GM12878 (cell line): ENCODE measurements at regions not wholly inside any gene's neighbourhood (a gene's known extent, or its start where the extent isn't known, plus 50 kb on each side); places are given as distances from the start of the nearest gene placed in this dataset.

Experiments
- ATAC-seq: fragments of 200-7000 bp; cut with Tn5 transposase; 3 replicates; pipeline ENCODE4 v1.9.1; 2020; ENCODE audit warnings: mild to moderate bottlenecking, moderate library complexity
- BruUV-seq: library from RNA; stranded (reverse); fragments of 400-500 nt; replicated peaks from 2 replicates; lab custom pipeline; 2021; lab: Mats Ljungman, UMichigan
- CTCF ChIA-PET: fragments of 300-600 bp; sonication (Branson Sonifier 250); formaldehyde crosslinking; extraction: SDS; loops from one replicate; lab custom pipeline; 2021; ENCODE audit warnings: inconsistent platforms; lab: Yijun Ruan, JAX
- POLR2A ChIA-PET: fragments of 350-600 bp; formaldehyde crosslinking; extraction: SDS; loops from one replicate; lab custom pipeline; 2021; ENCODE audit warnings: inconsistent platforms; lab: Charles Lee
- RAD21 ChIA-PET: fragments of 300-600 bp; sonication (Branson Sonifier 250); formaldehyde crosslinking; loops from one replicate; lab custom pipeline; 2023; ENCODE audit warnings: antibody characterized with exemption; ENCODE audit not compliant: unreplicated experiment; lab: Charles Lee
- SMC1A ChIA-PET: fragments of 300-600 bp; sonication (Branson Sonifier 250); formaldehyde crosslinking; loops from one replicate; lab custom pipeline; 2023; ENCODE audit not compliant: unreplicated experiment, uncharacterized antibody; lab: Charles Lee
- DNase-seq: peaks from one replicate; pipeline ENCODE4 v3.0.0-alpha.2; 2011; ENCODE audit warnings: low read depth, low spot score
- FAIRE-seq: peaks from 3 replicates; lab custom pipeline; 2011; peaks lifted over from hg19 to GRCh38; lab: Jason Lieb, UNC
- H2AFZ ChIP-seq: 2 replicates; pipeline ENCODE4 v1.6.0; 2011; ENCODE audit warnings: low read depth, low read length, control low read depth; ENCODE audit not compliant: control insufficient read depth
- H3K27ac ChIP-seq: 2 replicates; pipeline ENCODE4 v1.5.1; 2011; ENCODE audit warnings: control low read depth; ENCODE audit not compliant: control insufficient read depth, insufficient read depth
- H3K27me3 ChIP-seq, 2 experiments: replicated peaks in 1 of 2; 2 replicates each; pipeline versions ENCODE4 v1.6.0 to v1.6.1; 2011; ENCODE audit warnings: low read length in 1 of 2; ENCODE audit not compliant: control insufficient read depth in 2 of 2, insufficient read depth in 2 of 2
- H3K36me3 ChIP-seq, 2 experiments: 2 replicates each; pipeline ENCODE4 v1.5.1; 2011; ENCODE audit warnings: low read length in 1 of 2; ENCODE audit not compliant: control insufficient read depth in 2 of 2, insufficient read depth in 2 of 2
- H3K4me1 ChIP-seq: 2 replicates; pipeline ENCODE4 v1.6.1; 2011; ENCODE audit warnings: mild to moderate bottlenecking, low read length, moderate library complexity, mixed read lengths; ENCODE audit not compliant: control insufficient read depth, insufficient read depth
- H3K4me2 ChIP-seq: 2 replicates; pipeline ENCODE4 v1.6.0; 2011; ENCODE audit warnings: control low read depth; ENCODE audit not compliant: control insufficient read depth, insufficient read depth
- H3K4me3 ChIP-seq: fragments of 200-600 bp; sonication (generic); 2 replicates; pipeline ENCODE4 v1.5.1; 2016
- H3K79me2 ChIP-seq: 2 replicates; pipeline ENCODE4 v1.6.0; 2011; ENCODE audit warnings: low read length; ENCODE audit not compliant: control insufficient read depth, insufficient read depth
- H3K9ac ChIP-seq: 2 replicates; pipeline ENCODE4 v1.8.0; 2011; ENCODE audit warnings: low read length, control low read depth, mixed read lengths; ENCODE audit not compliant: control insufficient read depth, insufficient read depth
- H3K9me3 ChIP-seq: replicated peaks from 3 replicates; pipeline ENCODE4 v1.5.1; 2011; ENCODE audit warnings: mild to moderate bottlenecking, low read length; ENCODE audit not compliant: control insufficient read depth, insufficient read depth
- H4K20me1 ChIP-seq: 2 replicates; pipeline ENCODE4 v1.6.0; 2011; ENCODE audit not compliant: control insufficient read depth, insufficient read depth
- BCL11A ChIP-seq: IDR thresholded peaks from 2 replicates; pipeline ENCODE4 v1.6.1; 2011; ENCODE audit warnings: low read depth, low read length
- BRCA1 ChIP-seq: IDR thresholded peaks from 2 replicates; pipeline ENCODE4 v1.6.1; 2011; ENCODE audit warnings: low read depth, low read length, improper control_type of control experiment
- CHD1 ChIP-seq: IDR thresholded peaks from 2 replicates; pipeline ENCODE4 v1.6.1; 2012; ENCODE audit warnings: low read depth, low read length, improper control_type of control experiment
- CUX1 ChIP-seq: IDR thresholded peaks from 2 replicates; pipeline ENCODE4 v1.6.1; 2012; ENCODE audit warnings: improper control_type of control experiment, low read depth, low read length; ENCODE audit not compliant: insufficient replicate concordance
- IRF4 ChIP-seq: IDR thresholded peaks from 2 replicates; pipeline ENCODE4 v1.6.1; 2011; ENCODE audit warnings: low read depth, low read length
- JUNB ChIP-seq: IDR thresholded peaks from 2 replicates; pipeline ENCODE4 v1.6.1; 2016; ENCODE audit warnings: antibody characterized with exemption, mild to moderate bottlenecking
- NFYA ChIP-seq: IDR thresholded peaks from 2 replicates; pipeline ENCODE4 v1.6.1; 2011; ENCODE audit warnings: low read depth, mild to moderate bottlenecking, low read length, improper control_type of control experiment, borderline replicate concordance
- NFYB ChIP-seq: IDR thresholded peaks from 2 replicates; pipeline ENCODE4 v1.6.1; 2011; ENCODE audit warnings: low read depth, mild to moderate bottlenecking, low read length, improper control_type of control experiment, moderate library complexity; ENCODE audit not compliant: insufficient read depth
- RAD21 ChIP-seq: IDR thresholded peaks from 2 replicates; pipeline ENCODE4 v1.6.1; 2011; ENCODE audit warnings: mild to moderate bottlenecking, low read depth, low read length, moderate library complexity; ENCODE audit not compliant: insufficient read depth
- SIX5 ChIP-seq: IDR thresholded peaks from 2 replicates; pipeline ENCODE4 v1.6.1; 2011; ENCODE audit warnings: mild to moderate bottlenecking, low read depth, low read length, moderate library complexity; ENCODE audit not compliant: severe bottlenecking
- TCF3 ChIP-seq: IDR thresholded peaks from 2 replicates; pipeline ENCODE4 v1.6.1; 2012; ENCODE audit warnings: low read depth, mild to moderate bottlenecking, low read length, borderline replicate concordance; ENCODE audit not compliant: insufficient read depth
- ZNF24 ChIP-seq: fragments of 450-650 bp; IDR thresholded peaks from 2 replicates; pipeline ENCODE4 v1.6.1; 2017; ENCODE audit warnings: antibody characterized with exemption, mild to moderate bottlenecking
- ZZZ3 ChIP-seq: IDR thresholded peaks from 2 replicates; pipeline ENCODE4 v1.6.1; 2011; ENCODE audit warnings: low read depth; ENCODE audit not compliant: control insufficient read depth, insufficient read length
- WGBS: methylation state at CpG from one replicate; pipeline ENCODE4 v1.1.6; 2016; ENCODE audit warnings: low lambda C conversion rate; ENCODE audit not compliant: insufficient replicate concordance, insufficient coverage; ENCODE audit errors: missing lambda C conversion rate; 5-methylcytosine and 5-hydroxymethylcytosine counted together
- in situ Hi-C: fragments of 300-500 bp; cut with MboI; formaldehyde crosslinking; loops from 9 replicates; pipeline ENCODE4 v1.14.3; 2018; ENCODE audit warnings: mixed read lengths
- intact Hi-C: fragments of 100-400 bp; cut with micrococcal nuclease; formaldehyde crosslinking; loops from one replicate; pipeline ENCODE4 v1.14.2; 2022; ENCODE audit not compliant: unreplicated experiment
- TF ChIP-seq, protein P1 (sequence below): IDR thresholded peaks from 2 replicates; pipeline ENCODE4 v1.6.1; 2012; ENCODE audit warnings: low read length, inconsistent platforms

- TF ChIP-seq CUX1 (no peak), RAD21 (no peak), ZNF24 (no peak), IRF4 (no peak), ZZZ3 (no peak)
Observed at GRCh38 chr18:5817816-5818215, 77.5 kb downstream of the TMEM200C start (continued).

DNA sequence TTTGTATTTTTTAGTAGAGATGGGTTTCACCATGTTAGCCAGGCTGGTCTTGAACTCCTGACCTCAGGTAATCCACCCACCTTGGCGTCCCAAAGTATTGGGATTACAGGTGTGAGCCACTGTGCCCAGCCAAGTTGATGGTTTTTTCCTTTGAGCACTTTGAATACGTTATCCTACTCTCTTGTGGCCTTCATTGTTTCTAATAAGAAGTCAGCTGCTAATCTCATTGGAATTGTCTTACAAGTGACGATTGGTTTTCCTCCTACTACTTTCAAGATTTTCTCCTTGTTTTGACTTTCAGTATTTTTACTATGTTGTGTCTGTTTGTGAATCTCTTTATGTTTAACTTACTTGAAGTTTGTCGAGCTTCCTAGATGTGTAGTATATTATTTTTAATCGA, 88.5 kb downstream of the TMEM200C start:
- Histone ChIP-seq H3K4me2 (no peak overlapping the region), H2AFZ (no peak overlapping the region), H3K27ac (no peak overlapping the region), H3K36me3 (no peaks in the 10 kb centered on the region), H3K9ac (no peak overlapping the region), H3K4me1 (no peaks in the 10 kb centered on the region), H3K9me3 (no peaks in the 10 kb centered on the region; the same call in 2 of the 3 replicates), H3K79me2 (no peaks in the 10 kb centered on the region), H4K20me1 (no peaks in the 10 kb centered on the region), H3K4me3 (no peak overlapping the region), H3K27me3 (0 out of 4 replicates have a peak, but pooled peaks cover 0 to 1% of the 10 kb centered on the region in 2 experiments)
- ChIA-PET SMC1A (no interaction called here), RAD21 (no interaction called here), CTCF (no interaction called here), POLR2A (no interaction called here)
- FAIRE-seq (no peak), ATAC-seq (no peak), DNase-seq (no peak)
- 18% methylated on average over 5 of the region's 5 CpGs for WGBS
- intact Hi-C loops (no loop called here), in situ Hi-C loops (no loop called here)
- BruUV-seq, result no TSS peak
- TF ChIP-seq JUNB, result no peak
- TF ChIP-seq, protein P1, sequence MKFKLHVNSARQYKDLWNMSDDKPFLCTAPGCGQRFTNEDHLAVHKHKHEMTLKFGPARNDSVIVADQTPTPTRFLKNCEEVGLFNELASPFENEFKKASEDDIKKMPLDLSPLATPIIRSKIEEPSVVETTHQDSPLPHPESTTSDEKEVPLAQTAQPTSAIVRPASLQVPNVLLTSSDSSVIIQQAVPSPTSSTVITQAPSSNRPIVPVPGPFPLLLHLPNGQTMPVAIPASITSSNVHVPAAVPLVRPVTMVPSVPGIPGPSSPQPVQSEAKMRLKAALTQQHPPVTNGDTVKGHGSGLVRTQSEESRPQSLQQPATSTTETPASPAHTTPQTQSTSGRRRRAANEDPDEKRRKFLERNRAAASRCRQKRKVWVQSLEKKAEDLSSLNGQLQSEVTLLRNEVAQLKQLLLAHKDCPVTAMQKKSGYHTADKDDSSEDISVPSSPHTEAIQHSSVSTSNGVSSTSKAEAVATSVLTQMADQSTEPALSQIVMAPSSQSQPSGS, result no peak
- no peak for TF ChIP-seq TCF3
- no peak for TF ChIP-seq NFYB
- TF ChIP-seq CHD1, result no peak
- no peak for TF ChIP-seq SIX5
- no peak for TF ChIP-seq BRCA1
- TF ChIP-seq NFYA, result no peak
- no peak for TF ChIP-seq BCL11A
